Tibial nerve (tissue), 4 donors: ENCODE measurements at regions not wholly inside any gene's neighbourhood (a gene's known extent, or its start where the extent isn't known, plus 50 kb on each side); places are given as distances from the start of the nearest gene placed in this dataset.

Experiments used
- EP300 ChIP-seq, 2 donors: sonication (generic); formaldehyde crosslinking; IDR thresholded peaks; one replicate each; pipeline ENCODE4 v1.6.1; 2017; ENCODE audit warnings: antibody characterized with exemption in 2 of 2, mild to moderate bottlenecking in 1 of 2
- POLR2A ChIP-seq, 2 donors: fragments of 450-650 bp; IDR thresholded peaks; one replicate each; pipeline ENCODE4 v1.6.1; 2017; ENCODE audit warnings: antibody characterized with exemption in 2 of 2, mild to moderate bottlenecking in 2 of 2, moderate library complexity in 2 of 2
- TF ChIP-seq, protein P1 (sequence below), 5 experiments: fragments of 200-600 bp in 3 of 5; fragments of 450-650 bp in 2 of 5; sonication (generic) in 3 of 5; IDR thresholded peaks; one replicate each; pipeline ENCODE4 v1.5.1; 2016 to 2019; ENCODE audit warnings: antibody characterized with exemption in 5 of 5, mild to moderate bottlenecking in 3 of 5, moderate library complexity in 2 of 5

GRCh38 chr14:89014569-89014850, 190.1 kb downstream of the TTC8 start:
- TF ChIP-seq POLR2A (IDR thresholded peaks at IDR 0.05) (no peak), EP300 (IDR thresholded peaks at IDR 0.05) (no peak)
- TF ChIP-seq, protein P1, sequence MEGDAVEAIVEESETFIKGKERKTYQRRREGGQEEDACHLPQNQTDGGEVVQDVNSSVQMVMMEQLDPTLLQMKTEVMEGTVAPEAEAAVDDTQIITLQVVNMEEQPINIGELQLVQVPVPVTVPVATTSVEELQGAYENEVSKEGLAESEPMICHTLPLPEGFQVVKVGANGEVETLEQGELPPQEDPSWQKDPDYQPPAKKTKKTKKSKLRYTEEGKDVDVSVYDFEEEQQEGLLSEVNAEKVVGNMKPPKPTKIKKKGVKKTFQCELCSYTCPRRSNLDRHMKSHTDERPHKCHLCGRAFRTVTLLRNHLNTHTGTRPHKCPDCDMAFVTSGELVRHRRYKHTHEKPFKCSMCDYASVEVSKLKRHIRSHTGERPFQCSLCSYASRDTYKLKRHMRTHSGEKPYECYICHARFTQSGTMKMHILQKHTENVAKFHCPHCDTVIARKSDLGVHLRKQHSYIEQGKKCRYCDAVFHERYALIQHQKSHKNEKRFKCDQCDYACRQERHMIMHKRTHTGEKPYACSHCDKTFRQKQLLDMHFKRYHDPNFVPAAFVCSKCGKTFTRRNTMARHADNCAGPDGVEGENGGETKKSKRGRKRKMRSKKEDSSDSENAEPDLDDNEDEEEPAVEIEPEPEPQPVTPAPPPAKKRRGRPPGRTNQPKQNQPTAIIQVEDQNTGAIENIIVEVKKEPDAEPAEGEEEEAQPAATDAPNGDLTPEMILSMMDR (IDR thresholded peaks at IDR 0.05), result no peak
